SK-N-SH (cell line): ENCODE measurements at regions not wholly inside any gene's neighbourhood (a gene's known extent, or its start where the extent isn't known, plus 50 kb on each side); places are given as distances from the start of the nearest gene placed in this dataset.

Experiments used
- CTCF ChIA-PET: fragments of 300-600, 350-600 bp; formaldehyde crosslinking; extraction: SDS; loops from one replicate; lab custom pipeline; 2021; lab: Yijun Ruan, JAX
- POLR2A ChIA-PET: fragments of 350-600 bp; sonication (Branson Sonifier 250); formaldehyde crosslinking; extraction: SDS; loops from one replicate; lab custom pipeline; 2020; ENCODE audit warnings: antibody characterized with exemption, inconsistent platforms; lab: Yijun Ruan, JAX
- DNase-seq: peaks from one replicate; pipeline ENCODE4 v3.0.0; 2012
- H2AFZ ChIP-seq: fragments of 200-600 bp; sonication (generic); 2 replicates; pipeline ENCODE4 v1.8.1; 2016; ENCODE audit warnings: antibody characterized with exemption, mild to moderate bottlenecking, low read depth
- H3F3A ChIP-seq: fragments of 200-600 bp; sonication (generic); replicated peaks from 2 replicates; pipeline ENCODE3; 2016; ENCODE audit warnings: antibody characterized with exemption, mild to moderate bottlenecking; ENCODE audit not compliant: insufficient read depth
- H3K27ac ChIP-seq, 2 experiments: fragments of 200-500 bp in 1 of 2; fragments of 200-600 bp in 1 of 2; sonication (Bioruptor generic) in 1 of 2; sonication (generic), shearing (Covaris generic) in 1 of 2; 2 replicates each; pipeline versions ENCODE4 v1.5.1 to v1.6.1; 2014 to 2016; ENCODE audit warnings: low read depth in 2 of 2, inconsistent platforms in 1 of 2, low read length in 1 of 2, mild to moderate bottlenecking in 1 of 2, mixed read lengths in 1 of 2
- H3K27me3 ChIP-seq: fragments of 200-600 bp; sonication (generic), shearing (Covaris generic); 2 replicates; pipeline ENCODE4 v1.6.1; 2016; ENCODE audit warnings: mixed run types; ENCODE audit not compliant: insufficient read depth
- H3K36me3 ChIP-seq, 2 experiments: fragments of 200-500 bp in 1 of 2; fragments of 200-600 bp in 1 of 2; sonication (Bioruptor generic) in 1 of 2; sonication (generic) in 1 of 2; replicated peaks in 1 of 2; 2 replicates each; pipeline versions ENCODE3 to v1.5.1; 2014 to 2016; ENCODE audit warnings: low read length in 1 of 2, mild to moderate bottlenecking in 1 of 2; ENCODE audit not compliant: insufficient read depth in 2 of 2, control insufficient read depth in 1 of 2
- H3K4me1 ChIP-seq, 2 experiments: fragments of 200-500 bp in 1 of 2; fragments of 200-600 bp in 1 of 2; sonication (Bioruptor generic) in 1 of 2; sonication (generic), shearing (Covaris generic) in 1 of 2; 2 replicates each; pipeline versions ENCODE4 v1.5.1 to v1.6.1; 2014 to 2016; ENCODE audit warnings: low read depth in 1 of 2, low read length in 1 of 2, mixed run types in 1 of 2; ENCODE audit not compliant: insufficient read depth in 2 of 2, control insufficient read depth in 1 of 2
- H3K4me2 ChIP-seq: fragments of 200-600 bp; sonication (generic), shearing (Covaris generic); 2 replicates; pipeline ENCODE4 v1.6.1; 2017; ENCODE audit warnings: mixed run types
- H3K4me3 ChIP-seq, 2 experiments: fragments of 200-500 bp in 1 of 2; fragments of 200-600 bp in 1 of 2; sonication (Bioruptor generic) in 1 of 2; sonication (generic), shearing (Covaris generic) in 1 of 2; 2 replicates each; pipeline versions ENCODE4 v1.5.1 to v1.8.1; 2014 to 2016; ENCODE audit warnings: low read depth in 2 of 2, inconsistent platforms in 1 of 2, low read length in 1 of 2, mild to moderate bottlenecking in 1 of 2, mixed read lengths in 1 of 2, moderate library complexity in 1 of 2
- H3K79me2 ChIP-seq: fragments of 200-600 bp; sonication (generic); 2 replicates; pipeline ENCODE4 v1.8.1; 2017; ENCODE audit warnings: mild to moderate bottlenecking; ENCODE audit not compliant: insufficient read depth
- H3K9ac ChIP-seq: fragments of 200-600 bp; sonication (generic); 2 replicates; pipeline ENCODE4 v1.6.1; 2017; ENCODE audit warnings: mixed run types
- H3K9me2 ChIP-seq: fragments of 200-600 bp; sonication (generic); 2 replicates; pipeline ENCODE4 v1.6.1; 2017; ENCODE audit warnings: mixed run types
- H3K9me3 ChIP-seq: fragments of 200-600 bp; sonication (generic); 2 replicates; pipeline ENCODE4 v1.6.1; 2017; ENCODE audit warnings: mixed run types, mild to moderate bottlenecking, moderate library complexity
- H4K20me1 ChIP-seq: fragments of 200-600 bp; sonication (generic); 2 replicates; pipeline ENCODE4 v1.6.1; 2017; ENCODE audit warnings: mild to moderate bottlenecking, mixed run types; ENCODE audit not compliant: insufficient read depth
- CHD2 ChIP-seq: fragments of 150-350 bp; IDR thresholded peaks from 2 replicates; pipeline ENCODE4 v1.6.1; 2018; ENCODE audit warnings: low read length; ENCODE audit not compliant: partially characterized antibody
- CTCF ChIP-seq: fragments of 200-600 bp; sonication (generic); IDR thresholded peaks from 2 replicates; pipeline ENCODE4 v1.6.1; 2017; ENCODE audit warnings: antibody characterized with exemption, mild to moderate bottlenecking, moderate library complexity
- ELF1 ChIP-seq: IDR thresholded peaks from 2 replicates; pipeline ENCODE4 v1.4.0; 2012
- FOSL2 ChIP-seq: IDR thresholded peaks from 2 replicates; pipeline ENCODE4 v1.4.0; 2012; ENCODE audit warnings: low read depth, mild to moderate bottlenecking, moderate library complexity, borderline replicate concordance
- GABPA ChIP-seq: IDR thresholded peaks from 2 replicates; pipeline ENCODE4 v1.4.0; 2012; ENCODE audit warnings: low read depth, mild to moderate bottlenecking
- IRF3 ChIP-seq: fragments of 150-350 bp; IDR thresholded peaks from 2 replicates; pipeline ENCODE4 v1.6.1; 2016; ENCODE audit warnings: mild to moderate bottlenecking, low read depth, low read length
- MEF2A ChIP-seq: IDR thresholded peaks from 2 replicates; pipeline ENCODE4 v1.4.0; 2012; ENCODE audit warnings: low read depth, borderline replicate concordance
- PBX3 ChIP-seq: IDR thresholded peaks from 2 replicates; pipeline ENCODE4; 2012
- REST ChIP-seq: IDR thresholded peaks from 2 replicates; pipeline ENCODE4 v1.6.1; 2012; ENCODE audit warnings: mild to moderate bottlenecking, low read depth, low read length, moderate library complexity
- SIN3A ChIP-seq: IDR thresholded peaks from 2 replicates; pipeline ENCODE4 v1.6.1; 2012; ENCODE audit warnings: low read depth, mild to moderate bottlenecking, low read length, moderate library complexity, borderline replicate concordance
- SMC3 ChIP-seq: IDR thresholded peaks from 2 replicates; pipeline ENCODE4 v1.6.1; 2012; ENCODE audit warnings: low read depth, low read length, improper control_type of control experiment
- USF1 ChIP-seq: IDR thresholded peaks from 2 replicates; pipeline ENCODE4 v1.4.0; 2012; ENCODE audit warnings: low read depth, borderline replicate concordance
- WGBS: methylation state at CpG from one replicate; pipeline ENCODE4 v1.1.6; 2017; ENCODE audit warnings: low lambda C conversion rate; 5-methylcytosine and 5-hydroxymethylcytosine counted together

GRCh38 chr12:124238886-124239285, 56.0 kb upstream of the RFLNA start:
- CTCF ChIA-PET, result interaction anchor here (0.5 kb wide), 1 partner anchor 685 kb away, joined by 3 read pairs; no protein-coding TSS in a partner anchor
- TF ChIP-seq REST, result no peak
- TF ChIP-seq CHD2, result no peak
- no peak for TF ChIP-seq CTCF
- TF ChIP-seq FOSL2, result no peak
- TF ChIP-seq MEF2A, result no peak
- no peak for TF ChIP-seq IRF3
- TF ChIP-seq ELF1, result no peak
- no peak for TF ChIP-seq GABPA
- no peak for TF ChIP-seq SIN3A
- TF ChIP-seq SMC3, result no peak
- 14% methylated on average over 4 of the region's 4 CpGs for WGBS

GRCh38 chr12:124240493-124240892, 54.4 kb upstream of the RFLNA start:
- no peaks in the 10 kb centered on the region for H3K36me3 ChIP-seq
- H3K27ac ChIP-seq, result no peak overlapping the region
- ChIA-PET CTCF (no interaction called here), POLR2A (no interaction called here)
- no peaks in the 10 kb centered on the region for H3K27me3 ChIP-seq
- H3F3A ChIP-seq, result no peaks in the 10 kb centered on the region
- H4K20me1 ChIP-seq, result no peaks in the 10 kb centered on the region
- no peaks in the 10 kb centered on the region for H3K9me2 ChIP-seq
- no peaks in the 10 kb centered on the region for H3K9me3 ChIP-seq
- no peak overlapping the region for H3K9ac ChIP-seq
- no peak overlapping the region for H2AFZ ChIP-seq
- no peaks in the 10 kb centered on the region for H3K79me2 ChIP-seq
- no peak overlapping the region for H3K4me2 ChIP-seq
- H3K4me1 ChIP-seq, result no peaks in the 10 kb centered on the region
- no peak overlapping the region for H3K4me3 ChIP-seq
- peak; percentile 76 for TF ChIP-seq USF1
- TF ChIP-seq PBX3, result no peak
- peak; percentile 57 for DNase-seq
- 86% methylated on average over 1 of the region's 1 CpG for WGBS

More at GRCh38 chr12:124238886-124239285, 56.0 kb upstream of the RFLNA start:
- Histone ChIP-seq H3F3A (no peaks in the 10 kb centered on the region), H3K4me1 (peaks cover 0 to 2% of the 10 kb centered on the region in 2 experiments; a peak in 2 of 4 replicates), H3K27ac (no peak overlapping the region), H3K36me3 (no peaks in the 10 kb centered on the region), H3K9me2 (no peaks in the 10 kb centered on the region), H3K27me3 (no peaks in the 10 kb centered on the region), H3K9me3 (no peaks in the 10 kb centered on the region), H3K79me2 (no peaks in the 10 kb centered on the region), H4K20me1 (no peaks in the 10 kb centered on the region), H3K4me3 (no peak overlapping the region), H2AFZ (no peak overlapping the region), H3K4me2 (no peak overlapping the region), H3K9ac (no peak overlapping the region)
- POLR2A ChIA-PET, result no interaction called here
- DNase-seq, result no peak
